ENCODE measurements at regions not wholly inside any gene's neighbourhood (a gene's known extent, or its start where the extent isn't known, plus 50 kb on each side); places are given as distances from the start of the nearest gene placed in this dataset.

DNA sequence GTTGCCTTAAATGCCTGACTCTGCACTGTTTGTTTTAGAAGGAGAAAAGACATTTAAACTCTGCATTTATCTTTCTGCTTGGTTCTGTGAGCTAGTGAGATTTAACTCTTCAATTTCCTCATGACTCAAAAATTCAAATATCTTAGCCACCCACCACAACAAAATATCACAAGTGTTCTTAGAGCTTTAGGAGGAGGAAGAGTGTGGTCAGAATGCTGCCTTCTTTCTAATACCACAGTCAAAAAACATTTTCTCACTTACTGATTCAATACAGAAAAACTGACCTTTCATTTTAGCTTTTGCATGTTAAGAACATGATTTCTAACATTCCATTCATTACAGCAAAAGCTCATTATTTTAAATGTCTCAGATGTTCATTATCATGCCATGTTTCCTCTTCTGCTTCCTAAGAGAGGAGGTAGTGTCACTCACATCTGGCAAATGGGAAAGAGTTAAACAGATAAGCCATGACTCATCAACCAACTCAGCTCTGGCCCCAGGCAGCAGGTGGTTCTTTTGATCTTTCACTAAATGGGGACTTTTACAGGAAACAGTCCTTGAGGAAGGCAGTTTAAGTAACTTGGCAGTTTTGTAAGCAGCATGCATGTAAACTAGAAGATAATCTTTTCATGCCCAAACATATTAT is 56.4 kb upstream of the RNU6-8 start:
- TF ChIP-seq CTCF (IDR thresholded peaks at IDR 0.05) (no peak), POLR2AphosphoS5 (IDR thresholded peaks at IDR 0.05) (no peak), POLR2A (IDR thresholded peaks at IDR 0.05) (no peak), EP300 (IDR thresholded peaks at IDR 0.05) (no peak)

Data from suprapubic skin (tissue), 4 donors.